ENCODE measurements at regions not wholly inside any gene's neighbourhood (a gene's known extent, or its start where the extent isn't known, plus 50 kb on each side); places are given as distances from the start of the nearest gene placed in this dataset.

GRCh38 chr3:63202529-63202928 lies 75.6 kb upstream of the SYNPR start:
- WGBS, 2 donors: 83 to 84% methylated on average over 1 of the region's 1 CpG

GRCh38 chr3:63207066-63207590 lies 71.0 kb upstream of the SYNPR start:
- intact Hi-C loops (cut with DNase I): no loop called here
- Histone ChIP-seq H3K9me3 (no peaks in the 10 kb centered on the region), H3K4me3 (no peak overlapping the region), H3K27me3 (no peaks in the 10 kb centered on the region), H3K27ac (no peak overlapping the region), H3K36me3 (no peaks in the 10 kb centered on the region), H3K4me1 (no peaks in the 10 kb centered on the region)
- 70 to 78% methylated on average over 2 of the region's 2 CpGs for WGBS, 2 donors
- DNase-seq: no peak
- TF ChIP-seq POLR2A (IDR thresholded peaks at IDR 0.05) (no peak), EP300 (IDR thresholded peaks at IDR 0.05) (no peak), POLR2AphosphoS5 (IDR thresholded peaks at IDR 0.05) (no peak), CTCF (IDR thresholded peaks at IDR 0.05) (no peak)

More at GRCh38 chr3:63202529-63202928, 75.6 kb upstream of the SYNPR start:
- TF ChIP-seq POLR2A (IDR thresholded peaks at IDR 0.05) (no peak), EP300 (IDR thresholded peaks at IDR 0.05) (no peak), CTCF (IDR thresholded peaks at IDR 0.05) (no peak), POLR2AphosphoS5 (IDR thresholded peaks at IDR 0.05) (no peak)
- intact Hi-C loops (cut with DNase I): no loop called here
- no peaks in the 10 kb centered on the region for H3K27me3 ChIP-seq
- no peaks in the 10 kb centered on the region for H3K36me3 ChIP-seq
- no peak overlapping the region for H3K4me3 ChIP-seq
- H3K4me1 ChIP-seq: no peaks in the 10 kb centered on the region
- H3K27ac ChIP-seq: no peak overlapping the region
- DNase-seq: no peak
- no peaks in the 10 kb centered on the region for H3K9me3 ChIP-seq

GRCh38 chr3:63228087-63228486 lies 50.0 kb upstream of the SYNPR start:
- Histone ChIP-seq H3K9me3 (no peaks in the 10 kb centered on the region), H3K4me3 (no peak overlapping the region), H3K4me1 (no peaks in the 10 kb centered on the region), H3K27ac (no peak overlapping the region), H3K27me3 (no peaks in the 10 kb centered on the region), H3K36me3 (no peaks in the 10 kb centered on the region)
- intact Hi-C loops (cut with DNase I): no loop called here
- DNase-seq: no peak
- 60 to 67% methylated on average over 1 of the region's 1 CpG for WGBS, 2 donors
- TF ChIP-seq EP300 (IDR thresholded peaks at IDR 0.05) (no peak), CTCF (IDR thresholded peaks at IDR 0.05) (no peak), POLR2A (IDR thresholded peaks at IDR 0.05) (no peak), POLR2AphosphoS5 (IDR thresholded peaks at IDR 0.05) (no peak)

Small RNA genes lying in the stretch of these regions (small RNA-seq; reads per million reads assigned to genes)
- gene UBL5P3: 0 reads per million in 3 donors

Data from sigmoid colon (tissue), 6 donors.